OCI-LY7 (cell line): ENCODE measurements at regions not wholly inside any gene's neighbourhood (a gene's known extent, or its start where the extent isn't known, plus 50 kb on each side); places are given as distances from the start of the nearest gene placed in this dataset.

ENCODE experiments used
- BruUV-seq: library from RNA; stranded (reverse); fragments of 400-500 nt; replicated peaks from 2 replicates; lab custom pipeline; 2021; lab: Mats Ljungman, UMichigan
- CTCF ChIA-PET: fragments of 300-600 bp; sonication (Branson Sonifier 250); formaldehyde crosslinking; loops from one replicate; lab custom pipeline; 2022; ENCODE audit warnings: antibody characterized with exemption; ENCODE audit not compliant: unreplicated experiment; lab: Charles Lee
- POLR2A ChIA-PET: fragments of 300-600 bp; sonication (Branson Sonifier 250); formaldehyde crosslinking; loops from one replicate; lab custom pipeline; 2022; ENCODE audit warnings: antibody characterized with exemption; lab: Charles Lee
- DNase-seq: peaks from one replicate; pipeline ENCODE4 v3.0.0-alpha.2; 2015; ENCODE audit warnings: low spot score
- H2AFZ ChIP-seq: fragments of 200-600 bp; sonication (generic), shearing (Covaris generic); 2 replicates; pipeline ENCODE4 v1.6.1; 2014; ENCODE audit warnings: mild to moderate bottlenecking, antibody characterized with exemption, low read length, moderate library complexity
- H3K27ac ChIP-seq: fragments of 200-600 bp; sonication (generic); 2 replicates; pipeline ENCODE4 v1.5.1; 2014; ENCODE audit warnings: mixed run types, low read depth, mild to moderate bottlenecking, moderate library complexity, low read length, inconsistent platforms; ENCODE audit not compliant: poor library complexity, severe bottlenecking
- H3K36me3 ChIP-seq: fragments of 200-600 bp; sonication (generic); 2 replicates; pipeline ENCODE4 v1.6.1; 2014; ENCODE audit warnings: mild to moderate bottlenecking, antibody characterized with exemption, low read length, moderate library complexity, mixed read lengths; ENCODE audit not compliant: insufficient read depth
- H3K4me1 ChIP-seq: fragments of 200-600 bp; sonication (generic); 2 replicates; pipeline ENCODE4 v1.5.1; 2014; ENCODE audit warnings: mild to moderate bottlenecking, low read length; ENCODE audit not compliant: insufficient read depth, poor library complexity, severe bottlenecking
- H3K4me2 ChIP-seq: fragments of 200-600 bp; sonication (generic); 2 replicates; pipeline ENCODE4 v1.6.1; 2014; ENCODE audit warnings: mild to moderate bottlenecking, low read length
- H3K4me3 ChIP-seq: fragments of 200-600 bp; sonication (generic); 2 replicates; pipeline ENCODE4 v1.5.1; 2014; ENCODE audit warnings: mild to moderate bottlenecking, low read depth, low read length; ENCODE audit not compliant: poor library complexity, severe bottlenecking
- H3K79me2 ChIP-seq: fragments of 200-600 bp; sonication (generic); 2 replicates; pipeline ENCODE4 v1.6.1; 2016; ENCODE audit warnings: low read depth, mild to moderate bottlenecking, low read length, moderate library complexity, mixed read lengths; ENCODE audit not compliant: insufficient read depth
- H3K9me2 ChIP-seq: fragments of 200-600 bp; sonication (generic); 2 replicates; pipeline ENCODE4 v1.6.1; 2016; ENCODE audit warnings: mild to moderate bottlenecking, low read length, mixed read lengths; ENCODE audit not compliant: insufficient read depth
- H3K9me3 ChIP-seq: fragments of 200-600 bp; sonication (generic); 2 replicates; pipeline ENCODE4 v1.6.1; 2014; ENCODE audit warnings: mild to moderate bottlenecking, mixed run types, low read length, mixed read lengths
- H4K20me1 ChIP-seq: fragments of 200-600 bp; sonication (generic); 2 replicates; pipeline ENCODE4 v1.6.1; 2014; ENCODE audit warnings: mild to moderate bottlenecking, antibody characterized with exemption, low read length, moderate library complexity, mixed read lengths; ENCODE audit not compliant: insufficient read depth
- EZH2phosphoT487 ChIP-seq: fragments of 200-600 bp; sonication (generic); IDR thresholded peaks from 2 replicates; pipeline ENCODE4 v1.6.1; 2018; ENCODE audit warnings: low read depth, borderline replicate concordance, mild to moderate bottlenecking, mixed run types, antibody characterized with exemption, low read length, moderate library complexity, mixed read lengths
- intact Hi-C: fragments of 100-400 bp; cut with micrococcal nuclease; formaldehyde crosslinking; loops from one replicate; pipeline ENCODE4 v1.10.0; 2022; ENCODE audit not compliant: unreplicated experiment
- TF ChIP-seq, protein P1 (sequence below): fragments of 200-600 bp; sonication (generic); conservative IDR thresholded peaks from 2 replicates; pipeline ENCODE4 v1.5.1; 2014; ENCODE audit warnings: mild to moderate bottlenecking, antibody characterized with exemption, low read length, moderate library complexity, mixed read lengths

- intact Hi-C loops = no loop called here
- Histone ChIP-seq H3K9me3 (no peaks in the 10 kb centered on the region), H3K27ac (no peak overlapping the region), H4K20me1 (no peaks in the 10 kb centered on the region), H3K9me2 (no peaks in the 10 kb centered on the region), H3K36me3 (no peaks in the 10 kb centered on the region), H3K79me2 (no peaks in the 10 kb centered on the region), H3K4me2 (no peak overlapping the region), H3K4me3 (no peak overlapping the region), H2AFZ (no peak overlapping the region), H3K4me1 (no peaks in the 10 kb centered on the region)
- CTCF ChIA-PET = no interaction called here
- no peak for DNase-seq
- POLR2A ChIA-PET = interaction anchor here (0.6 kb wide), 1 partner anchor 757 kb away, joined by 3 read pairs; no protein-coding TSS in a partner anchor
- BruUV-seq = no TSS peak
- TF ChIP-seq EZH2phosphoT487 = no peak
These were observed 471.9 kb upstream of the HS6ST1 start for GRCh38 chr2:128790541-128791001.

DNA sequence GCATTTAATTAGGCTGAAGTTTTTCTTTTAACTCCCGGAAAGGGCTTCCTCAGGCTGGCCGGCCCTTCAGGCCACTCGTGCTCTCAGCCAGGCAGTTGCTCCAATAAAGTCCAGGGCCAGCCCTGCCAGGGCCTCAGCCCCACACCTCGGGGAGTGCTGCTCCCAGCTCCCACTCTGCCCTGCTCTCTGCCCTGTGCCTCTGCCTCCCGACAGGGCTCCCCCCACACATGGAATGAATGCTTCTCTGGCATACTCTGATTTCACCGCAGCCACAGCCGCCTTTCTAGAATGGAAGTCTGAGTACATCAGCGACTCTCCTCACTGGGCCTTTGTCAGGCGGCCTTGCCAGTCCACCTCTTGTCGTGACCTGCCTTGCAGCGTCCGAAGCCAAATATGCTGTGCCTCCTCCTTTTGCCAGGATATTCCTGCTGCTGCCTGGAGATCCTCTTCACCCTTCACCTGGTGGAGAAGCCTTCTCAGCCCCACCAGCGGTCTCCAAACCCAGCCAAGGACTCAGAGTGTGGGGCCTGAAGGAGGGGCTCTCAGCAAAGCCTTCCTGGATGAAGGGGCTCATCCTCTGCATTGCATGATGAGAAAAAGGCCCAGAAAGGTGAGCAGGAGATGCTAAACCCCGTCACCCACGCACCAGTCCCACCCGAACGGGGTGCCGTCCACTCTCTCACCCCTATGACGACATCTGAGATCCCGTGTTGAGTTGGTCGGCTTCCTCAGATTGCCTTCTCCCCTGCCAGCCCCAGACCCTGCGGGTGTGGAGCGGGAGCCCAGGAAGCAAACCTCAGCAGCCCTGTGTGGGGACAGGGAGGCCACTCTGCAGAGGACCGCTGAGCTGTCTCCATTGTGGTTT is 472.7 kb upstream of the HS6ST1 start:
- no peak overlapping the region for H3K4me3 ChIP-seq
- no peaks in the 10 kb centered on the region for H3K36me3 ChIP-seq
- H3K79me2 ChIP-seq = no peaks in the 10 kb centered on the region
- no peak for TF ChIP-seq EZH2phosphoT487
- TF ChIP-seq, protein P1, sequence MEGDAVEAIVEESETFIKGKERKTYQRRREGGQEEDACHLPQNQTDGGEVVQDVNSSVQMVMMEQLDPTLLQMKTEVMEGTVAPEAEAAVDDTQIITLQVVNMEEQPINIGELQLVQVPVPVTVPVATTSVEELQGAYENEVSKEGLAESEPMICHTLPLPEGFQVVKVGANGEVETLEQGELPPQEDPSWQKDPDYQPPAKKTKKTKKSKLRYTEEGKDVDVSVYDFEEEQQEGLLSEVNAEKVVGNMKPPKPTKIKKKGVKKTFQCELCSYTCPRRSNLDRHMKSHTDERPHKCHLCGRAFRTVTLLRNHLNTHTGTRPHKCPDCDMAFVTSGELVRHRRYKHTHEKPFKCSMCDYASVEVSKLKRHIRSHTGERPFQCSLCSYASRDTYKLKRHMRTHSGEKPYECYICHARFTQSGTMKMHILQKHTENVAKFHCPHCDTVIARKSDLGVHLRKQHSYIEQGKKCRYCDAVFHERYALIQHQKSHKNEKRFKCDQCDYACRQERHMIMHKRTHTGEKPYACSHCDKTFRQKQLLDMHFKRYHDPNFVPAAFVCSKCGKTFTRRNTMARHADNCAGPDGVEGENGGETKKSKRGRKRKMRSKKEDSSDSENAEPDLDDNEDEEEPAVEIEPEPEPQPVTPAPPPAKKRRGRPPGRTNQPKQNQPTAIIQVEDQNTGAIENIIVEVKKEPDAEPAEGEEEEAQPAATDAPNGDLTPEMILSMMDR = no peak
- H3K27ac ChIP-seq = no peak overlapping the region
- H2AFZ ChIP-seq = no peak overlapping the region
- DNase-seq = no peak
- no peaks in the 10 kb centered on the region for H3K9me2 ChIP-seq
- ChIA-PET POLR2A (interaction anchor here (0.6 kb wide), 1 partner anchor 757 kb away, joined by 3 read pairs; no protein-coding TSS in a partner anchor), CTCF (no interaction called here)
- H3K4me1 ChIP-seq = no peaks in the 10 kb centered on the region
- H3K4me2 ChIP-seq = no peak overlapping the region
- H3K9me3 ChIP-seq = no peaks in the 10 kb centered on the region
- H4K20me1 ChIP-seq = no peaks in the 10 kb centered on the region
- intact Hi-C loops = no loop called here
- BruUV-seq = no TSS peak

DNA sequence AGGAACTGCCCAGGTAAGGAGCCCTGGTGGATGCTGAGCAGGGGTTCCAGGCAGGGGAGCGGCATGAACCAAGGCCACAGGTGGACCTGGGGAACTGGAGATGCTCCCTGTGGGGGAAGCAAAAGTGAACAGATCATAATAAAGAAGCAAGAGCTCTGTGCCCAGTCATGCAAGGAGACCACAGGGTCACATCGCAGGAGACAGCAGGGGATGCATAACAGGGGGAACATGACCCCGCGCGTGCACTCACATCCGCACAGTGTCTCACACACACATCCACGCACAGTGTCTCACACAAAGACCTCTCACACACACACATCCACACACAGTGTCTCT is 473.3 kb upstream of the HS6ST1 start:
- Histone ChIP-seq H3K36me3 (no peaks in the 10 kb centered on the region), H3K4me2 (no peak overlapping the region), H3K9me3 (no peaks in the 10 kb centered on the region), H2AFZ (no peak overlapping the region), H3K27ac (no peak overlapping the region), H3K4me3 (no peak overlapping the region), H4K20me1 (no peaks in the 10 kb centered on the region), H3K9me2 (no peaks in the 10 kb centered on the region), H3K79me2 (no peaks in the 10 kb centered on the region), H3K4me1 (no peaks in the 10 kb centered on the region)
- TF ChIP-seq EZH2phosphoT487 = no peak
- TF ChIP-seq, protein P1 = no peak
- CTCF ChIA-PET = no interaction called here
- DNase-seq = no peak
- BruUV-seq = no TSS peak
- intact Hi-C loops = no loop called here
- POLR2A ChIA-PET = no interaction called here
